ENCODE measurements at regions not wholly inside any gene's neighbourhood (a gene's known extent, or its start where the extent isn't known, plus 50 kb on each side); places are given as distances from the start of the nearest gene placed in this dataset.

- no peak overlapping the region for H3K27ac ChIP-seq
These were observed 106.6 kb upstream of the CTBP2 start for GRCh38 chr10:125266966-125267365.

GRCh38 chr10:125266541-125266940 is 106.2 kb upstream of the CTBP2 start:
- no peak overlapping the region for H3K27ac ChIP-seq
- H3K9me3 ChIP-seq (replicated peaks): no peaks in the 10 kb centered on the region
- no peak overlapping the region for H3K4me3 ChIP-seq
- no peak for DNase-seq
- H3K27me3 ChIP-seq: no peaks in the 10 kb centered on the region
- H3K4me1 ChIP-seq: no peaks in the 10 kb centered on the region
- H3K36me3 ChIP-seq: no peaks in the 10 kb centered on the region

More at GRCh38 chr10:125266966-125267365, 106.6 kb upstream of the CTBP2 start:
- Histone ChIP-seq H3K36me3 (no peaks in the 10 kb centered on the region), H3K4me3 (no peak overlapping the region), H3K4me1 (no peaks in the 10 kb centered on the region), H3K27me3 (no peaks in the 10 kb centered on the region), H3K9me3 (replicated peaks) (no peaks in the 10 kb centered on the region)
- no peak for DNase-seq

GRCh38 chr10:125265579-125265955 is 105.2 kb upstream of the CTBP2 start:
- Histone ChIP-seq H3K27ac (no peak overlapping the region), H3K4me1 (no peaks in the 10 kb centered on the region), H3K9me3 (replicated peaks) (no peaks in the 10 kb centered on the region), H3K36me3 (no peaks in the 10 kb centered on the region), H3K4me3 (no peak overlapping the region), H3K27me3 (no peaks in the 10 kb centered on the region)
- no peak for DNase-seq

- DNase-seq: no peak
- H3K27me3 ChIP-seq: no peaks in the 10 kb centered on the region
- H3K36me3 ChIP-seq: no peaks in the 10 kb centered on the region
- no peaks in the 10 kb centered on the region for H3K4me1 ChIP-seq
- no peak overlapping the region for H3K27ac ChIP-seq
- H3K9me3 ChIP-seq (replicated peaks): no peaks in the 10 kb centered on the region
- H3K4me3 ChIP-seq: no peak overlapping the region
These were observed 104.6 kb upstream of the CTBP2 start for GRCh38 chr10:125264757-125265578.

- DNase-seq: no peak
- no peak overlapping the region for H3K4me3 ChIP-seq
- H3K27me3 ChIP-seq: no peaks in the 10 kb centered on the region
- H3K4me1 ChIP-seq: no peaks in the 10 kb centered on the region
- H3K27ac ChIP-seq: no peak overlapping the region
- no peaks in the 10 kb centered on the region for H3K36me3 ChIP-seq
- no peaks in the 10 kb centered on the region for H3K9me3 ChIP-seq (replicated peaks)
These were observed 103.7 kb upstream of the CTBP2 start for GRCh38 chr10:125264091-125264490.

GRCh38 chr10:125263551-125263950 is 103.2 kb upstream of the CTBP2 start:
- H3K27me3 ChIP-seq: no peaks in the 10 kb centered on the region
- DNase-seq: no peak
- H3K4me1 ChIP-seq: no peaks in the 10 kb centered on the region
- no peak overlapping the region for H3K4me3 ChIP-seq
- no peaks in the 10 kb centered on the region for H3K9me3 ChIP-seq (replicated peaks)
- H3K36me3 ChIP-seq: no peaks in the 10 kb centered on the region
- no peak overlapping the region for H3K27ac ChIP-seq

GRCh38 chr10:125262920-125263319 is 102.6 kb upstream of the CTBP2 start:
- DNase-seq: no peak
- Histone ChIP-seq H3K4me3 (no peak overlapping the region), H3K36me3 (no peaks in the 10 kb centered on the region), H3K9me3 (replicated peaks) (no peaks in the 10 kb centered on the region), H3K27me3 (no peaks in the 10 kb centered on the region), H3K4me1 (no peaks in the 10 kb centered on the region), H3K27ac (no peak overlapping the region)

GRCh38 chr10:125262409-125262808 is 102.0 kb upstream of the CTBP2 start:
- H3K4me1 ChIP-seq: no peaks in the 10 kb centered on the region
- no peaks in the 10 kb centered on the region for H3K36me3 ChIP-seq
- H3K27me3 ChIP-seq: no peaks in the 10 kb centered on the region
- H3K27ac ChIP-seq: no peak overlapping the region
- DNase-seq: no peak
- H3K4me3 ChIP-seq: no peak overlapping the region
- H3K9me3 ChIP-seq (replicated peaks): no peaks in the 10 kb centered on the region

- Histone ChIP-seq H3K9me3 (replicated peaks) (no peaks in the 10 kb centered on the region), H3K4me1 (no peaks in the 10 kb centered on the region), H3K27ac (no peak overlapping the region), H3K36me3 (no peaks in the 10 kb centered on the region), H3K4me3 (no peak overlapping the region), H3K27me3 (no peaks in the 10 kb centered on the region)
- DNase-seq: no peak
These were observed 101.3 kb upstream of the CTBP2 start for GRCh38 chr10:125261491-125262186.

GRCh38 chr10:125260260-125260659 is 99.9 kb upstream of the CTBP2 start:
- no peak overlapping the region for H3K4me3 ChIP-seq
- H3K4me1 ChIP-seq: no peaks in the 10 kb centered on the region
- no peak overlapping the region for H3K27ac ChIP-seq
- H3K36me3 ChIP-seq: no peaks in the 10 kb centered on the region
- H3K9me3 ChIP-seq (replicated peaks): no peaks in the 10 kb centered on the region
- no peaks in the 10 kb centered on the region for H3K27me3 ChIP-seq
- DNase-seq: no peak

- Histone ChIP-seq H3K4me1 (no peaks in the 10 kb centered on the region), H3K27me3 (no peaks in the 10 kb centered on the region)
- DNase-seq: no peak
These were observed 99.3 kb upstream of the CTBP2 start for GRCh38 chr10:125259651-125260050.

GRCh38 chr10:125258676-125259075 is 98.3 kb upstream of the CTBP2 start:
- H3K36me3 ChIP-seq: no peaks in the 10 kb centered on the region
- no peak overlapping the region for H3K4me3 ChIP-seq
- no peak overlapping the region for H3K27ac ChIP-seq
- H3K9me3 ChIP-seq (replicated peaks): no peaks in the 10 kb centered on the region
- DNase-seq: no peak
- no peaks in the 10 kb centered on the region for H3K4me1 ChIP-seq
- H3K27me3 ChIP-seq: no peaks in the 10 kb centered on the region

More at GRCh38 chr10:125259651-125260050, 99.3 kb upstream of the CTBP2 start:
- no peak overlapping the region for H3K4me3 ChIP-seq
- no peaks in the 10 kb centered on the region for H3K9me3 ChIP-seq (replicated peaks)
- H3K36me3 ChIP-seq: no peaks in the 10 kb centered on the region
- H3K27ac ChIP-seq: no peak overlapping the region

GRCh38 chr10:125257521-125258108 is 97.3 kb upstream of the CTBP2 start:
- Histone ChIP-seq H3K9me3 (replicated peaks) (no peaks in the 10 kb centered on the region), H3K4me1 (no peaks in the 10 kb centered on the region), H3K27me3 (no peaks in the 10 kb centered on the region), H3K36me3 (no peaks in the 10 kb centered on the region), H3K4me3 (no peak overlapping the region), H3K27ac (no peak overlapping the region)
- peak; percentile 5 to 11 for DNase-seq

- H3K27me3 ChIP-seq: no peaks in the 10 kb centered on the region
- H3K4me3 ChIP-seq: no peak overlapping the region
- H3K4me1 ChIP-seq: no peaks in the 10 kb centered on the region
- no peak overlapping the region for H3K27ac ChIP-seq
- no peaks in the 10 kb centered on the region for H3K9me3 ChIP-seq (replicated peaks)
- no peaks in the 10 kb centered on the region for H3K36me3 ChIP-seq
- DNase-seq: no peak
These were observed 95.7 kb upstream of the CTBP2 start for GRCh38 chr10:125256026-125256425.

- Histone ChIP-seq H3K9me3 (replicated peaks) (no peaks in the 10 kb centered on the region), H3K36me3 (no peaks in the 10 kb centered on the region), H3K27me3 (no peaks in the 10 kb centered on the region), H3K4me3 (no peak overlapping the region), H3K27ac (no peak overlapping the region), H3K4me1 (no peaks in the 10 kb centered on the region)
- no peak for DNase-seq
These were observed 92.6 kb upstream of the CTBP2 start for GRCh38 chr10:125252937-125253336.

Data from SJCRH30 (cell line).